ENCODE measurements at regions not wholly inside any gene's neighbourhood (a gene's known extent, or its start where the extent isn't known, plus 50 kb on each side); places are given as distances from the start of the nearest gene placed in this dataset.

GRCh38 chr5:88144219-88145001 lies 124.2 kb downstream of the TMEM161B start:
- no peak overlapping the region for H2AFZ ChIP-seq (ENCODE audit: low read length)
- H3K4me3 ChIP-seq (replicated peaks in 1 of 4; ENCODE audit: control extremely low read depth in 1 of 4, insufficient read depth in 1 of 4, low read depth in 3 of 4, low read length in 4 of 4), result no peak overlapping the region
- TF ChIP-seq EZH2 (IDR thresholded peaks at IDR 0.05; ENCODE audit: low read length, missing control alignments) (peak; percentile 52), CTCF (conservative IDR thresholded peaks at IDR 0.05 in 1 of 2, IDR thresholded peaks at IDR 0.05 in 1 of 2; ENCODE audit: low read depth in 1 of 2, low read length in 2 of 2) (no peak)
- peaks cover 34% of the 10 kb centered on the region for H3K27me3 ChIP-seq (ENCODE audit: control insufficient read depth, insufficient read depth, low read length)
- H3K9ac ChIP-seq (ENCODE audit: insufficient read depth, low read length), result no peak overlapping the region
- H4K20me1 ChIP-seq (ENCODE audit: control insufficient read depth, extremely low read depth, insufficient read depth, low read length), result peaks cover 2% of the 10 kb centered on the region
- no peaks in the 10 kb centered on the region for H3K9me3 ChIP-seq (ENCODE audit: control insufficient read depth, insufficient read depth, low read depth, low read length)
- H3K27ac ChIP-seq (ENCODE audit: insufficient read depth, low read length), result no peak overlapping the region
- DNase-seq (ENCODE audit: low read depth in 2 of 2), result peak in 1 of 2 donors; percentile 36
- H3K36me3 ChIP-seq (ENCODE audit: control insufficient read depth, insufficient read depth, low read length), result no peaks in the 10 kb centered on the region
- peaks cover 4% of the 10 kb centered on the region for H3K4me1 ChIP-seq (ENCODE audit: control insufficient read depth, extremely low read depth, insufficient read depth, low read length)
- no peaks in the 10 kb centered on the region for H3K79me2 ChIP-seq (ENCODE audit: control insufficient read depth, insufficient read depth, low read length)
- H3K4me2 ChIP-seq (ENCODE audit: extremely low read depth, insufficient read depth, low read length), result no peak overlapping the region

- Histone ChIP-seq H3K9ac (ENCODE audit: insufficient read depth, low read length) (no peak overlapping the region), H3K27me3 (ENCODE audit: control insufficient read depth, insufficient read depth, low read length) (peaks cover 34% of the 10 kb centered on the region), H3K4me3 (replicated peaks in 1 of 4; ENCODE audit: control extremely low read depth in 1 of 4, insufficient read depth in 1 of 4, low read depth in 3 of 4, low read length in 4 of 4) (peak overlapping the region; percentile 50 to 61 (median 52)), H4K20me1 (ENCODE audit: control insufficient read depth, extremely low read depth, insufficient read depth, low read length) (peaks cover 2% of the 10 kb centered on the region), H3K4me1 (ENCODE audit: control insufficient read depth, extremely low read depth, insufficient read depth, low read length) (peaks cover 4% of the 10 kb centered on the region), H3K9me3 (ENCODE audit: control insufficient read depth, insufficient read depth, low read depth, low read length) (no peaks in the 10 kb centered on the region), H3K36me3 (ENCODE audit: control insufficient read depth, insufficient read depth, low read length) (no peaks in the 10 kb centered on the region), H3K4me2 (ENCODE audit: extremely low read depth, insufficient read depth, low read length) (peak overlapping the region; percentile 96), H2AFZ (ENCODE audit: low read length) (no peak overlapping the region), H3K79me2 (ENCODE audit: control insufficient read depth, insufficient read depth, low read length) (no peaks in the 10 kb centered on the region), H3K27ac (ENCODE audit: insufficient read depth, low read length) (no peak overlapping the region)
- no peak for DNase-seq (ENCODE audit: low read depth in 2 of 2)
- TF ChIP-seq CTCF (conservative IDR thresholded peaks at IDR 0.05 in 1 of 2, IDR thresholded peaks at IDR 0.05 in 1 of 2; ENCODE audit: low read depth in 1 of 2, low read length in 2 of 2) (no peak), EZH2 (IDR thresholded peaks at IDR 0.05; ENCODE audit: low read length, missing control alignments) (no peak)
Observed at GRCh38 chr5:88143693-88144218, 124.9 kb downstream of the TMEM161B start.

- H3K4me1 ChIP-seq (ENCODE audit: control insufficient read depth, extremely low read depth, insufficient read depth, low read length), result peaks cover 4% of the 10 kb centered on the region
- no peak overlapping the region for H3K27ac ChIP-seq (ENCODE audit: insufficient read depth, low read length)
- H3K79me2 ChIP-seq (ENCODE audit: control insufficient read depth, insufficient read depth, low read length), result no peaks in the 10 kb centered on the region
- H2AFZ ChIP-seq (ENCODE audit: low read length), result peak overlapping the region; percentile 12
- H4K20me1 ChIP-seq (ENCODE audit: control insufficient read depth, extremely low read depth, insufficient read depth, low read length), result peaks cover 2% of the 10 kb centered on the region
- TF ChIP-seq EZH2 (IDR thresholded peaks at IDR 0.05; ENCODE audit: low read length, missing control alignments), result peak; percentile 41
- TF ChIP-seq CTCF (conservative IDR thresholded peaks at IDR 0.05 in 1 of 2, IDR thresholded peaks at IDR 0.05 in 1 of 2; ENCODE audit: low read depth in 1 of 2, low read length in 2 of 2), result no peak
- H3K27me3 ChIP-seq (ENCODE audit: control insufficient read depth, insufficient read depth, low read length), result peaks cover 34% of the 10 kb centered on the region
- H3K9ac ChIP-seq (ENCODE audit: insufficient read depth, low read length), result no peak overlapping the region
- H3K4me2 ChIP-seq (ENCODE audit: extremely low read depth, insufficient read depth, low read length), result peak overlapping the region; percentile 96
- H3K4me3 ChIP-seq (replicated peaks in 1 of 4; ENCODE audit: control extremely low read depth in 1 of 4, insufficient read depth in 1 of 4, low read depth in 3 of 4, low read length in 4 of 4), result peak overlapping the region; percentile 50 to 61 (median 52)
- DNase-seq (ENCODE audit: low read depth in 2 of 2), result peak; percentile 28 to 65
- H3K9me3 ChIP-seq (ENCODE audit: control insufficient read depth, insufficient read depth, low read depth, low read length), result no peaks in the 10 kb centered on the region
- no peaks in the 10 kb centered on the region for H3K36me3 ChIP-seq (ENCODE audit: control insufficient read depth, insufficient read depth, low read length)
Observed at GRCh38 chr5:88142886-88143692, 125.6 kb downstream of the TMEM161B start.
